CD4-positive, alpha-beta T cell treated with Interleukin-2 at 100 ng/mL for 4 hours (primary cell): ENCODE measurements at regions not wholly inside any gene's neighbourhood (a gene's known extent, or its start where the extent isn't known, plus 50 kb on each side); places are given as distances from the start of the nearest gene placed in this dataset.

Experiments used
- DNase-seq: peaks from one replicate; pipeline ENCODE4 v3.0.0-alpha.2; 2020; ENCODE audit warnings: low spot score

GRCh38 chr2:145324748-145325147, 804.8 kb upstream of the ZEB2 start:
- DNase-seq = no peak

GRCh38 chr2:145323512-145323911, 803.6 kb upstream of the ZEB2 start:
- DNase-seq = no peak

DNA sequence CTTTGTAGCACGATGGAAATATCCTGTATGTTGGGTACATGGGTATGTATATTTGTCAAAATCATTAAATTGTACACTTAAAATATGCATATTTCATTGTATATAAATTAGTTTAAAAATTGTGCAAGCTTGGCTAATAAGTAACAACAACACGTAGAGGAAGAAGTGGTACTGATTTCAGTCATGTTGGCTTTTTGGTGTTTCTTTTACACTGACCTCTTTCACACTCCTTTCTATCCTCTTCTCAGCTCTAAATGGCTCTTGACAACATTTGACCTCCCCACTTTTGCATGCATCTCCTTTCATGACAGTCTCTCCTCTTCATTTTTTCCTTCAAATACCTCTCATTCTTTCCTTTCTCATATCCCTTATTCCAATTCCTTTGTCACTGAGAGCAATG, 801.4 kb upstream of the ZEB2 start:
- no peak for DNase-seq

DNA sequence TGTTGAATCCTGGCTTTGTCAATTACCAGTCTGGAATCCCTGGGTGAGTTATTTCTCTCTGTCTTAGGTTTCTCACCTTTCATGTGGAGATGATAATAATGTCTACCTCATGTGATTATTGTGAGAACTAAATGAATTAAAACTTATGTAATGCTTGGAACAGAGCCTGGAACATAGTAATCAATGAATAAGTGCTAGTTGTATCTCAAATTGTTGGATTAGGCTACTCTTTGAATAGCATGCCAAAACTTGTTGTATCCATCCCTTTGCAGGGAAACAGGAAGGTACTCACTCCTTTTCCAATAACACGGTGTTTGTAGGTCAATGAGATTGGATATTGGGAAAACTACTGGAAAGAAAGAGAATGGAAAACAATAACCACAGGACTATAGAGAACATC, 796.6 kb upstream of the ZEB2 start:
- DNase-seq = no peak

DNA sequence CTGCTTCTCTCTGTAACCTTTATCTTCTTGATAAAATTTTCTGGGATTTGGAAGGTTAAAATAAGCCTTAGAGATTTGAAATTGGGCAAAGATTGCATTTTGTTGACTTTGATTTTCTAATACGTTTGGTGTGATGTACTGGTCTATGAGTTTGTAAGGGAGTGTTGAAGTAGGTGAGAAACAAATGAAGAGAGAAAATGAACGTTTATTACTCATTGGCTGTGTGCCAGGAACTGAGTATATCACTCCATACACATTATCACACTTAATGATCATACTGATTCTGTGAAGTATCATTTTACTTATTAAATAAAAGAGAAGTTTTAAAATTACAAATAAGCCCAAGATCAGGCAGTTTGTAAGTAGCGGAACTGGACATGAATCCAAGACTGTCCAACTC, 795.1 kb upstream of the ZEB2 start:
- DNase-seq = no peak

DNA sequence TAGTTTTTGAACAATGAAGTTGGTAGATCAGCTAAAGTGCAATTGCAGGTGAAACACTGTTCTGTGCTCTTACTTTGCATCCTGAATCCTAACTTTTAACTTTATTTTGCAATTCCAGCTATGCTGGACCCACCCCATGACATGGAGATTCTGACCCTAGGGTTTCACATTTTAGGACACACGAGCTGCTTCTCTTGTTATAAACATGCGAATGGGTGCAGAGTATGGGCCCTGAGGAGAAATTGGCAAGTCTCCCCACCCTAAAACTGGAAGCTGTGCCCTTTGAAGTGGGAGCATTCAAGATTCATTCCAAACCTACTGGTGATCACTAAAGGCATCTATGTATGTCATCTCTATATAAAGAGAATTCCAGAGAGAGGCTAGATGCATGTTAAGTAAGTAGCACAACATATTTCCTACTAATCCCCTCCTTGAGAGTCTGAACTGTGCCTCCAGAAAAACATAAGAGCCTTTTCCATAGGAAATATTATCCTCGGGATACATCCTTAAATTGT, 794.3 kb upstream of the ZEB2 start:
- DNase-seq = no peak

- no peak for DNase-seq
Observed at GRCh38 chr2:145305889-145306288, 786.0 kb upstream of the ZEB2 start.

GRCh38 chr2:145304501-145304900, 784.6 kb upstream of the ZEB2 start:
- DNase-seq = no peak

- no peak for DNase-seq
Observed at GRCh38 chr2:145303536-145303935, 783.6 kb upstream of the ZEB2 start.

DNA sequence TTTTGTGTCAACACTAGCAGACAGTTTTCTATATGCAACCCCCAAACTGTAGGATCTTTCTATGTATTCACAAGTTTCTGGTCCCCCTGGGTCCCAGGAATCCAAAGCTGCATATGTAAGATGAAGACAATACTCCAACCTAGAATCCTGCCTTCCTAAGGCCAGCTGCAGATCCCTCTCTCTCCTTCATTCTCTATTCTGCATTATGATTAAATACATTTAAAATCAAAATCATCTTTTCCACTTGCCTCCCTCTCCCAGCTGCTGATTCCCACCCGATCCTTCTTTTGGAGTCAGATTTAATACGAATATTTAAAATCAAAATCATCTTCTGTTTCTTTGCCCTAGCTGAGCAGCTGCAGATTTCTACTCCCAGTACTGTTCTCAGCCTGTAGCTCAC, 783.0 kb upstream of the ZEB2 start:
- no peak for DNase-seq

DNA sequence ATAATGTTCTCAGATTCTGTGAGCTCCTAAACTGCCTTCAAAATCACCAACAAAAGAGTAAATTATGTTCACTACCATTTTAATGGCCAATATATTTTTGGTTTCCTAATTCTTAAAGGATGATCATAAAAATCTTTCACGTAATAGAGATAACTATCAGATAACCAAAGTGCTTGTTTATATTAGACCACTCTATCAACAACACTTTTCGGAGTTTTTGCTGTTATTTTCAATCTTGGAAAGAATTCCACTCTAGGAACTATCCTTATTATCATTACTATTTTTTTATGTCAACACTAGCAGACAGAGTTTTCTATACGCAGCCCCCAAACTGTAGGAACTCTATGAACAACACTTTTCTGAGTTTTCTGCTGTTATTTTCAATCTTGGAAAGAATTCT, 782.5 kb upstream of the ZEB2 start:
- no peak for DNase-seq

- no peak for DNase-seq
Observed at GRCh38 chr2:145299368-145299767, 779.4 kb upstream of the ZEB2 start.

GRCh38 chr2:145292166-145292565, 772.2 kb upstream of the ZEB2 start:
- DNase-seq = no peak

DNA sequence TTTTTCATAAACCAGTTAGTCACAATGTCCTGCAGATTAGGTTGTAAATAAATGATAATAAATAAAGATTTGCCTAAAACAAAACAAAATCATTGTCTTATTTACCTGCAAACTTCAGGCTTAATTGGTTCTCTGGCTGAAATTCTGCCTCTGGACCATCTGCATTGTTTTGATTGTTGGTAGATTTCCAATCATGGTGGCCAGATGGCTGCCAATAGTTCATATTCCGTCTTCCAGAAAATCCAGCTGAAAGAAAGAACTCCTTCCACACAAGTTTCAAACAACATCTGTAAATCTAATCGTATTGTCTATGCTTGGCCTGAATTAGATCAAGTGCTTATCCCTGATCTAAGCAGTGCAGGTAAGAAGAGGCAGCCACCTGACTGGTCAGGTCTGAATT, 771.1 kb upstream of the ZEB2 start:
- no peak for DNase-seq

GRCh38 chr2:145289946-145290345, 770.0 kb upstream of the ZEB2 start:
- DNase-seq = no peak

DNA sequence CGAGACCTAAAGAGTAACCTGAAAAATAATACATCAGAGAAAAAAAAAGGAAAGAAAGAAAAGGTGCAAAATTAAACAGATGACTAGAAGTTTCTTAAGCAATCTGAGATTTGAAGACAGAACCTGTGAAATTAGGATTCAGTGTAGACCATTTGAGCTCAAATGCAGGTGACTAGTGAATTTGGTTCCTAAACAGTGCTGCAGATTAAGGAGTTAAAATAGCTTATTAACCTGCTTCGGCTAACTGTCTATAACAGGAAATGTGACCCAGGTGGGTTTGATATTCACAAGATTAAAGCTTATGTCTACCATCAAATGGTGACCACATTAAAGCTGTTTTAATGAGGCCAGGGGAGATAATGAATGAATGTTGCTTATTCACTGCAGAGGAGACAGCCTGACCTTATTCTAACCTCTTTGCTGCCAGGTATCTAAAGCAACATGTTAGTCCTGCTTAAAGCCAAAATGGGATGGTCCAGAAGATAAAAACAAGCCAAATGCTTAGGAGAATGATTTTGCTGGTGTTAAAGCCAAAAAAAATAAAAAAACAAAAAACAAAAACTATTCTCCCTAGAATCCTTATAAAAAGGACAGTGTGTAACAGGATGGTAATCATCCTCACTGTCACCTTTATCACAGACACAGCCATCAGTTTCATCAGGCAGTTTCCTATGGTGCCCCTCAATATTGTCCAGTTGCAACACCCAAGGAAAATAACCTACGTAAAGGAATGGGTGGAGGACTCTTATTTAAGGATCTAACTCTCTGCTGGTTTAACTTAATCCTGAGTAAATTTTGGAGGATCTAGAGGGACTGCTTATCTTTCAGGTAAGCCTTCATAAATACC, 769.0 kb upstream of the ZEB2 start:
- no peak for DNase-seq

DNA sequence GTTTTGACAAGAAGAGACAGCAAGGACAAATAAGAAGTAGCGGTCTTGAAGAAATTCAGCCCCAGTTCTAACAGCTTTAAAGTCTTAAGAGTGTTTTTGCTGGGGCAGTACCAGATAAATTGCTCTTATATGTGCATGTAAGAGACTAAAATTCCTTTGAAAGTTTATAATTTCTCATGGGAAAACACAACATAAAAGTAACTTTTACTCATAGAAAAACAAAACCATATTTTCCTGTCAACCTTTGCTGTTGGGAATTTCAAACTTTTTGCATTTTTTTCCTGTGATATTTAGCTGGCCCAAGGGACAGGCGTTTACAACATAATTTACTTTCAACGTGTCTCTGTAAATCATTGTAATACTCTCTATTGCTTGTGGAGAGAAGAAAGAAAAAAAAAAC, 767.8 kb upstream of the ZEB2 start:
- no peak for DNase-seq

DNA sequence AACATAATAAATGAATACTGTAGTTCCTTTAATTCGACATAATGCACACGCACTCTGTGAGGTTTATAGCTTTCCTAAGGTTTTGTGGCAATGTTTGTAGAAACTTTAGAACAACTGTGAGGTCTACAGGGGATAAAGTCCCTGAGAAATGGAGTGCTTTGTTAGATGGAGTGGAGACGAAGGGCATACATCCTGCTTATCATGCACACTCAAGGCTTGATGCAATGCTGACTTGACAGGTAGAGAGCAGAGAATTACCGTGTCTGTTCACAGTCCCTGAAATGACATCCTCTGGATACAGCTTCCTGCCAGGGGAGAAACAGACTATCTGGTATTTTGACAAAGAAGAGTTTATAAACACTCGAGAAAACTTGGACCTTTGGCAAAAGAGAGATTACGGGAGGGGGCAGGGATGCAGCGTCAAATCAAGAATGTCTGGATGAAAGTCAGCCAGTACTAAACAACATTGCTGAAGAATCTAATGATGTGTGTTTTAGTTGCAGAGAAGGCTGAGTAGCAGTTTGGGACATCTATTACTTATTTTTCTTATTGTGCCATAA, 766.9 kb upstream of the ZEB2 start:
- DNase-seq = no peak

- DNase-seq = no peak
Observed at GRCh38 chr2:145284551-145284950, 764.6 kb upstream of the ZEB2 start.

DNA sequence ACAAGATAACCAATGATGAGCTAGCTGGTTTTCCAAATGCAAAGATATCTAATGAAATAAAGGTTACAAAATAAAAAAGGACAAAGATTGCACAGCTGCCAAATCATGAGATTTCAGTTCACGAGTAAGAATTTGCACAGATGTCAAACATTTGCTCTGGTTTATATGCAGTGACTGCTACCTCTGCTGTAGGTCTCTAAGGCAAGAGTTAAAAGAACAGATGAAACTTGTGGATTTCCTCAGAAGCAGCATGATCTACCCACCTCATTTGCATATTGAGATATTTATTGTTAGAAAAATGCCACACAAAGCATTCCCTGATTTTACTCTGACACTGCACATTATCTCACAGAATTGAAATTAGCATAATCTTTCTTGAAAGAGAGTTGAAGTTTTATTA, 763.2 kb upstream of the ZEB2 start:
- DNase-seq = no peak

GRCh38 chr2:145277922-145278321, 758.0 kb upstream of the ZEB2 start:
- no peak for DNase-seq

DNA sequence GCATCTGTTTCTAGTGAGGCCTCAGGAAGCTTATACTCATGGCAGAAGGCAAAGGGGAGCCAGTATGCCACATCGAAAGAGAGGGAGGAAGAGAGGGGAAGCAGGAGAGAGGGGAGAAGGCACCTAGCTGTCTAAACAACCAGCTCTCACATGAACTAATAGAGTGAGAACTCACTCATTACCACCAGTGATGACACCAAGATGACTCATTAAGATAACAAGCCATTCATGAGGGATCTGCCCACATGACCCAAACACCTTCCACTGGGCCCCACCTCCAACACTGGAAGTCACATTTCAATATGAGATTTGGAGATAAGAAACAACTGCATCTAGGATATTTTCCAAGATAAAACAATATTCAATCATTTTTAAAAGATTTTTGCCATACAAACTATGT, 753.9 kb upstream of the ZEB2 start:
- no peak for DNase-seq

DNA sequence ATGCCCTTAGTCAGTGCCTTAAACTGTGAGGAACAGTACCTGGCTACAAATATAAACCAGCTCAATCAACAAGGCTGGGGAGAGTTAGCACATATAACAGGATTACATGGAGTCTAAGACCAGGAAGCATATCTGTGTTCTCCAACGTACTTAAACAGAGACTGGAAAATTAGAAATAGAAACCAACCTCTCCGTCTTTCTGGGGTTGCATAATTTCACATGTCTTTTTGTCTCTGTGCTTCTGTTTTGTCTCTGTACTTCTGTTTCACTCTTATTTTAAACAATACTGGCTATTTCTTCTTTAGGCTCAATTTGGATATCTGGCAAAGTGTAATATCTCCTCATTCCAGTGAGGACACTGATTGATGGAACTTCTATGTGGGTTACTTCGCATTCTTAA, 749.0 kb upstream of the ZEB2 start:
- no peak for DNase-seq

DNA sequence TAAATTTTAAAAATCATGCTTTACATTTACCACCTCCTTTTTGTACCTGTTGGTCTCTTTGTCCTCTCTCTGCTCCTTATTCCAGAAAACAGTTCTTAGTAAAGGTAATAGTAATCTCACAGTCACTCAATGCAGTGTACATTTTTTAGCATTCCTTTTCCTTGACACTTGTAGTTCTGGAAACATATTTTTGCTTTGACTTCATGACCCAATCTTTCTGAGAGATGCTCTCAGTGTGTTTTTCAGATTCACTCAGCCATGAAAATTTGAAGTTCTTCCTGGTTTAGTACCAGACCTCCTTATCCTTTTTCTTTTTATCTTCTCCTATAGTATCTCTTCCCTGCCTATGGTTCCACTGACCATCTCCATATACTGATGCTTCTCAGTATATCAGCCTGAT, 747.5 kb upstream of the ZEB2 start:
- no peak for DNase-seq
